ENCODE measurements at regions not wholly inside any gene's neighbourhood (a gene's known extent, or its start where the extent isn't known, plus 50 kb on each side); places are given as distances from the start of the nearest gene placed in this dataset.

DNA sequence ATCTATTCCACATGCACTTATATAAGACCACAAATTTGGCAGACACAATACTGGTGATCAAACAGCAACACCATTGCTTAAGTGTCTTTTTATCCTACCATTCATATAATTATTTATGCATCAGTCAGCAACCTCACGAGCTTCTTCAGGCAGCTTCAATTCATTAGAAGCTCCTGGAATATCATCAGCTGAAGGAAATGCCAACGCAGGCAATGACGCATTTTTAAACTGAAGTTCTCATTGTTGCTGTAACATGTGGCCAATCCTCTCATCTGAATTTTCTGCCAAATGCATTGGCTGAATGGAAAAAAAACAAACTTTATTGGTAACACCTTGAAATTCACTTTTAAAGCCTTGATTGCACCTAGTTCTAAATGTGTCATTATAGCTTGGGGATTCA is 376.4 kb upstream of the RGMB start:
- TF ChIP-seq POLR2A (IDR thresholded peaks at IDR 0.05), result no peak
- TF ChIP-seq, protein P1, sequence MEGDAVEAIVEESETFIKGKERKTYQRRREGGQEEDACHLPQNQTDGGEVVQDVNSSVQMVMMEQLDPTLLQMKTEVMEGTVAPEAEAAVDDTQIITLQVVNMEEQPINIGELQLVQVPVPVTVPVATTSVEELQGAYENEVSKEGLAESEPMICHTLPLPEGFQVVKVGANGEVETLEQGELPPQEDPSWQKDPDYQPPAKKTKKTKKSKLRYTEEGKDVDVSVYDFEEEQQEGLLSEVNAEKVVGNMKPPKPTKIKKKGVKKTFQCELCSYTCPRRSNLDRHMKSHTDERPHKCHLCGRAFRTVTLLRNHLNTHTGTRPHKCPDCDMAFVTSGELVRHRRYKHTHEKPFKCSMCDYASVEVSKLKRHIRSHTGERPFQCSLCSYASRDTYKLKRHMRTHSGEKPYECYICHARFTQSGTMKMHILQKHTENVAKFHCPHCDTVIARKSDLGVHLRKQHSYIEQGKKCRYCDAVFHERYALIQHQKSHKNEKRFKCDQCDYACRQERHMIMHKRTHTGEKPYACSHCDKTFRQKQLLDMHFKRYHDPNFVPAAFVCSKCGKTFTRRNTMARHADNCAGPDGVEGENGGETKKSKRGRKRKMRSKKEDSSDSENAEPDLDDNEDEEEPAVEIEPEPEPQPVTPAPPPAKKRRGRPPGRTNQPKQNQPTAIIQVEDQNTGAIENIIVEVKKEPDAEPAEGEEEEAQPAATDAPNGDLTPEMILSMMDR (IDR thresholded peaks at IDR 0.05), result no peak
- TF ChIP-seq POLR2AphosphoS5 (IDR thresholded peaks at IDR 0.05; ENCODE audit: insufficient read depth in 1 of 2, low read depth in 1 of 2), result no peak
